Upper lobe of left lung (tissue), 6 donors: ENCODE measurements at regions not wholly inside any gene's neighbourhood (a gene's known extent, or its start where the extent isn't known, plus 50 kb on each side); places are given as distances from the start of the nearest gene placed in this dataset.

Experiments
- ATAC-seq, 2 donors: fragments of 200-7000 bp; cut with Tn5 transposase; one replicate each; pipeline ENCODE4 v1.9.1; 2022; ENCODE audit warnings: mild to moderate bottlenecking in 2 of 2, moderate library complexity in 2 of 2; ENCODE audit not compliant: low FRiP score in 2 of 2
- DNase-seq, 2 donors: peaks; one replicate each; pipeline ENCODE4 v3.0.0-alpha.2; 2019 to 2020
- H3K27ac ChIP-seq, 4 donors: fragments of 200-600 bp; sonication (generic); one replicate each; pipeline ENCODE4 v1.5.1; 2016 to 2019
- H3K27me3 ChIP-seq, 4 donors: fragments of 200-600 bp; sonication (generic); one replicate each; pipeline ENCODE4 v1.5.1; 2017 to 2019
- H3K36me3 ChIP-seq, 4 donors: fragments of 200-600 bp; sonication (generic); one replicate each; pipeline ENCODE4 v1.5.1; 2016 to 2019
- H3K4me1 ChIP-seq, 4 donors: fragments of 200-600 bp; sonication (generic); one replicate each; pipeline ENCODE4 v1.5.1; 2018 to 2019
- H3K4me3 ChIP-seq, 4 donors: fragments of 200-600 bp; sonication (generic); one replicate each; pipeline ENCODE4 v1.5.1; 2017 to 2019; ENCODE audit warnings: mild to moderate bottlenecking in 2 of 4, moderate library complexity in 1 of 4
- H3K9me3 ChIP-seq, 4 donors: fragments of 200-600 bp; sonication (generic); one replicate each; pipeline ENCODE4 v1.5.1; 2018 to 2019
- EP300 ChIP-seq, 4 donors: sonication (generic); formaldehyde crosslinking; IDR thresholded peaks; one replicate each; pipeline ENCODE4 v1.5.1; 2017; ENCODE audit warnings: antibody characterized with exemption in 4 of 4, control low read depth in 2 of 4
- POLR2A ChIP-seq, 4 donors: fragments of 450-650 bp; IDR thresholded peaks; one replicate each; pipeline ENCODE4 v1.5.1; 2016 to 2017; ENCODE audit warnings: antibody characterized with exemption in 4 of 4, mild to moderate bottlenecking in 2 of 4
- POLR2AphosphoS5 ChIP-seq, 2 donors: sonication (generic); formaldehyde crosslinking; IDR thresholded peaks; one replicate each; pipeline ENCODE4 v1.5.1; 2017; ENCODE audit warnings: antibody characterized with exemption in 2 of 2
- WGBS, 2 donors: methylation state at CpG; one replicate each; pipeline ENCODE4 v1.1.5; 2017 to 2018; 5-methylcytosine and 5-hydroxymethylcytosine counted together
- TF ChIP-seq, protein P1 (sequence below), 6 experiments: fragments of 450-650 bp in 4 of 6; fragments of 200-600 bp in 2 of 6; sonication (generic) in 2 of 6; IDR thresholded peaks; one replicate each; pipeline ENCODE4 v1.5.1; 2016 to 2019; ENCODE audit warnings: antibody characterized with exemption in 6 of 6
- donor health status: DM: no; HTN: no; CAD: no; lungs with moderate emphysema.
- donor health status: DM: no; HTN: yes; CAD: no; lungs with severe emphysema.

- 79 to 87% methylated on average over 1 of the region's 1 CpG for WGBS, 2 donors
- ATAC-seq = peak in 1 of 2 donors; percentile 8
- H3K4me1 ChIP-seq = peaks cover 9 to 24% (median 20%) of the 10 kb centered on the region in 4 donors
Observed at GRCh38 chr6:25173246-25173645, 105.9 kb upstream of the CARMIL1 start.

DNA sequence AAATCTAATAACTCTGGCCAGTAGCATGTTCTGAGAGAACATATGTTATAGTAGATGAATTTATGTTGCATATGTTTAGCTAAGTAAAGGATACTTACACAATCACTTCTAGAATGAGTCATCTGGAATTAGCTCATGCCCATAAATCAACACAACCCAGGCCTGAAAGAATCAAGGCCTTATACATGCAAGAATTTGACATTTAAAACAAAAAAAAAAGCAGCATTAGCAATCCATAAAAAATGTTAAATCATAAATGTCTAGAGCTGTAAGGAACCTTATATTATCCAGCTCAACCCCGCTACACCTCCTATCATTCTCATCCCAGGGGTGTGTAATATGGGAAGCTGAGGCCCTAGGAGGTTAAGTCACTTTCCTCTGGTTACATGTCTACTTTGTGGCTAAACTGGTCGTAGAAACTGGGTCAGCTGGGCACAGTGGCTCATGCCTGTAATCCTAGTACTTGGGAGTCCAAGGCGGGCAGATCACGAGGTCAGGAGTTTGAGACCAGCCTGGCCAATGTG, 105.2 kb upstream of the CARMIL1 start:
- no peak overlapping the region for H3K4me3 ChIP-seq
- DNase-seq (peak in 1 of 2 donors; percentile 65), ATAC-seq (peak; percentile 46 to 68)
- no peaks in the 10 kb centered on the region for H3K27me3 ChIP-seq
- H3K27ac ChIP-seq = peak overlapping the region; percentile 0 to 70 (median 54)
- TF ChIP-seq, protein P1, sequence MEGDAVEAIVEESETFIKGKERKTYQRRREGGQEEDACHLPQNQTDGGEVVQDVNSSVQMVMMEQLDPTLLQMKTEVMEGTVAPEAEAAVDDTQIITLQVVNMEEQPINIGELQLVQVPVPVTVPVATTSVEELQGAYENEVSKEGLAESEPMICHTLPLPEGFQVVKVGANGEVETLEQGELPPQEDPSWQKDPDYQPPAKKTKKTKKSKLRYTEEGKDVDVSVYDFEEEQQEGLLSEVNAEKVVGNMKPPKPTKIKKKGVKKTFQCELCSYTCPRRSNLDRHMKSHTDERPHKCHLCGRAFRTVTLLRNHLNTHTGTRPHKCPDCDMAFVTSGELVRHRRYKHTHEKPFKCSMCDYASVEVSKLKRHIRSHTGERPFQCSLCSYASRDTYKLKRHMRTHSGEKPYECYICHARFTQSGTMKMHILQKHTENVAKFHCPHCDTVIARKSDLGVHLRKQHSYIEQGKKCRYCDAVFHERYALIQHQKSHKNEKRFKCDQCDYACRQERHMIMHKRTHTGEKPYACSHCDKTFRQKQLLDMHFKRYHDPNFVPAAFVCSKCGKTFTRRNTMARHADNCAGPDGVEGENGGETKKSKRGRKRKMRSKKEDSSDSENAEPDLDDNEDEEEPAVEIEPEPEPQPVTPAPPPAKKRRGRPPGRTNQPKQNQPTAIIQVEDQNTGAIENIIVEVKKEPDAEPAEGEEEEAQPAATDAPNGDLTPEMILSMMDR (IDR thresholded peaks at IDR 0.05) = no peak
- TF ChIP-seq POLR2AphosphoS5 (IDR thresholded peaks at IDR 0.05) (peak in 1 of 2 donors; percentile 15), POLR2A (IDR thresholded peaks at IDR 0.05) (no peak), EP300 (IDR thresholded peaks at IDR 0.05) (no peak)
- WGBS, 2 donors = 64 to 72% methylated on average over 4 of the region's 4 CpGs
- H3K4me1 ChIP-seq = peaks cover 13 to 31% (median 26%) of the 10 kb centered on the region in 4 donors
- no peaks in the 10 kb centered on the region for H3K36me3 ChIP-seq
- no peaks in the 10 kb centered on the region for H3K9me3 ChIP-seq

More at GRCh38 chr6:25173246-25173645, 105.9 kb upstream of the CARMIL1 start:
- no peak for DNase-seq
- H3K27me3 ChIP-seq = no peaks in the 10 kb centered on the region
- H3K4me3 ChIP-seq = no peak overlapping the region
- TF ChIP-seq POLR2AphosphoS5 (IDR thresholded peaks at IDR 0.05) = no peak
- TF ChIP-seq, protein P1 (IDR thresholded peaks at IDR 0.05) = no peak
- no peak for TF ChIP-seq POLR2A (IDR thresholded peaks at IDR 0.05)
- no peak for TF ChIP-seq EP300 (IDR thresholded peaks at IDR 0.05)
- H3K27ac ChIP-seq = peak overlapping the region in 1 of 4 donors; percentile 38
- no peaks in the 10 kb centered on the region for H3K9me3 ChIP-seq
- H3K36me3 ChIP-seq = no peaks in the 10 kb centered on the region

DNA sequence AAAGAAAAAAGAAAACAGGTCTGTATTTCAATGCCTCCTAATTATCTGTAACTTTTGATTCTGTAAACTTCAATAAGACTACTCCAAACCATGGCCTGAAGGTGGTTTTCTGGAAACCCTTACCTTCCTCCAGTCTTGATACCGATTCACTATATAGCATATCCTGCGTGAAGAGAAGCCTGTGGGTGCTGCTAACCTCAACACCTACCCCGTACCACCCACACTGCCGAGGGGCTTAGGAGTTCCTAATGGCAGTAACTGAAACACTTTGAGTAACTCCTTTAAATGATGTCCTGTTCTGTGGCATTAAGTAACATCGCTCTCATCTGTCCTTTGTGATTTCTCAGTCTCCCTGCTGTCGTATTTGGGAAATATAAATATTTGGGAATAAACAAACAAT, 104.5 kb upstream of the CARMIL1 start:
- 74 to 85% methylated on average over 6 of the region's 6 CpGs for whole genome bisulfite sequencing, 2 donors
- peak overlapping the region in 2 of 4 donors; percentile 58 to 62 for H3K27ac ChIP-seq

DNA sequence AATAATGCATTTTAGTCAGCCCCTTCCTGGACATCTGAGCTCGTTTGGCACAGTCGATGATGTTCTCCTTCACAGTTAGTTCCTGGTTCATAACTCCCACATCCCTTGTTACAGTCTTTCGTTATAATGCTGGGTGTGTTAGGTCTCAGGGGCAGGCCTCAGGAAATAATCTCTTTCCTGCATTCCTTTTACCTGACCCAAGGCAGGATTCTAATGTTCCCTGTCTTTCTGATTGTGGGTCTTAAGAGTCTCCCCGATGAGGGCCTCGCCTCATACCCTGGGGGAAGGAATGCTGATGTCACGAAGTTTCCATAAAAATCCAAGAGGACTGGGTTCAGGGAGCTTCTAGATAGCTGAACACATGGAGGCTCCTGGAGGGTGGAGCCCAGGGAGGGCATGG, 104.0 kb upstream of the CARMIL1 start:
- no peak for ATAC-seq
- no peak overlapping the region for H3K4me3 ChIP-seq
- no peaks in the 10 kb centered on the region for H3K36me3 ChIP-seq
- no peaks in the 10 kb centered on the region for H3K27me3 ChIP-seq
- H3K4me1 ChIP-seq = peaks cover 20 to 36% (median 32%) of the 10 kb centered on the region in 4 donors
- peak overlapping the region in 2 of 4 donors; percentile 18 to 67 for H3K27ac ChIP-seq
- H3K9me3 ChIP-seq = no peaks in the 10 kb centered on the region
- no peak for DNase-seq
- TF ChIP-seq EP300 (IDR thresholded peaks at IDR 0.05) (no peak), POLR2AphosphoS5 (IDR thresholded peaks at IDR 0.05) (no peak), POLR2A (IDR thresholded peaks at IDR 0.05) (no peak)
- TF ChIP-seq, protein P1 (IDR thresholded peaks at IDR 0.05) = no peak
- WGBS, 2 donors = 36 to 61% methylated on average over 6 of the region's 6 CpGs

More for the DNA sequence above, 104.5 kb upstream of the CARMIL1 start:
- TF ChIP-seq POLR2A (IDR thresholded peaks at IDR 0.05) = no peak
- TF ChIP-seq, protein P1 (IDR thresholded peaks at IDR 0.05) = no peak
- TF ChIP-seq EP300 (IDR thresholded peaks at IDR 0.05) = no peak
- no peak for TF ChIP-seq POLR2AphosphoS5 (IDR thresholded peaks at IDR 0.05)
- no peaks in the 10 kb centered on the region for H3K9me3 ChIP-seq
- no peaks in the 10 kb centered on the region for H3K36me3 ChIP-seq
- H3K4me1 ChIP-seq = peaks cover 20 to 34% (median 32%) of the 10 kb centered on the region in 4 donors
- ATAC-seq (no peak), DNase-seq (no peak)
- H3K27me3 ChIP-seq = no peaks in the 10 kb centered on the region
- H3K4me3 ChIP-seq = no peak overlapping the region

- Histone ChIP-seq H3K4me3 (no peak overlapping the region), H3K9me3 (no peaks in the 10 kb centered on the region), H3K27ac (peak overlapping the region in 1 of 4 donors; percentile 18), H3K27me3 (no peaks in the 10 kb centered on the region), H3K36me3 (no peaks in the 10 kb centered on the region), H3K4me1 (peaks cover 23 to 39% (median 34%) of the 10 kb centered on the region in 4 donors)
- DNase-seq (no peak), ATAC-seq (no peak)
- no peak for TF ChIP-seq EP300 (IDR thresholded peaks at IDR 0.05)
- TF ChIP-seq POLR2AphosphoS5 (IDR thresholded peaks at IDR 0.05) = no peak
- TF ChIP-seq, protein P1 (IDR thresholded peaks at IDR 0.05) = no peak
- TF ChIP-seq POLR2A (IDR thresholded peaks at IDR 0.05) = no peak
- 55 to 67% methylated on average over 2 of the region's 2 CpGs for WGBS, 2 donors
Observed at GRCh38 chr6:25175681-25176080, 103.5 kb upstream of the CARMIL1 start.
